ENCODE measurements at regions not wholly inside any gene's neighbourhood (a gene's known extent, or its start where the extent isn't known, plus 50 kb on each side); places are given as distances from the start of the nearest gene placed in this dataset.

GRCh38 chr6:1464781-1465370, 75.5 kb downstream of the FOXF2 start:
- ChIA-PET CTCF (interaction anchor here (1.1 to 1.3 kb wide), 2 partner anchors 10 to 28 kb away, joined by 4 to 7 read pairs; no protein-coding TSS in a partner anchor), POLR2A (interaction anchor here (0.7 to 1.0 kb wide), 3 partner anchors 8 to 21 kb away, joined by 3 to 4 read pairs (median 3); no protein-coding TSS in a partner anchor)
- H3K9me3 Mint-ChIP-seq (ENCODE audit: unreplicated experiment), result no peaks in the 10 kb centered on the region
- intact Hi-C loops (cut with micrococcal nuclease), result no loop called here
- no peak for TF ChIP-seq CTCF (IDR thresholded peaks at IDR 0.05; ENCODE audit: unreplicated experiment)
- no peaks in the 10 kb centered on the region for H3K36me3 Mint-ChIP-seq (ENCODE audit: insufficient read depth, unreplicated experiment)
- no peak overlapping the region for H3K4me3 Mint-ChIP-seq (ENCODE audit: unreplicated experiment)
- no peak for DNase-seq (ENCODE audit: unreplicated experiment)
- BruUV-seq (replicated peaks), result no TSS peak
- no peaks in the 10 kb centered on the region for H3K27me3 Mint-ChIP-seq (ENCODE audit: insufficient read depth, unreplicated experiment)
- peaks cover 7% of the 10 kb centered on the region for H3K4me1 Mint-ChIP-seq (ENCODE audit: insufficient read depth, unreplicated experiment)
- H3K27ac Mint-ChIP-seq (ENCODE audit: low read depth, unreplicated experiment), result no peak overlapping the region

GRCh38 chr6:1468126-1468525, 78.8 kb downstream of the FOXF2 start:
- no peak for DNase-seq (ENCODE audit: unreplicated experiment)
- no peak overlapping the region for H3K4me3 Mint-ChIP-seq (ENCODE audit: unreplicated experiment)
- no peak for TF ChIP-seq CTCF (IDR thresholded peaks at IDR 0.05; ENCODE audit: unreplicated experiment)
- no peak overlapping the region for H3K27ac Mint-ChIP-seq (ENCODE audit: low read depth, unreplicated experiment)
- POLR2A ChIA-PET, result no interaction called here
- H3K36me3 Mint-ChIP-seq (ENCODE audit: insufficient read depth, unreplicated experiment), result no peaks in the 10 kb centered on the region
- no peaks in the 10 kb centered on the region for H3K27me3 Mint-ChIP-seq (ENCODE audit: insufficient read depth, unreplicated experiment)
- BruUV-seq (replicated peaks), result no TSS peak
- H3K9me3 Mint-ChIP-seq (ENCODE audit: unreplicated experiment), result no peaks in the 10 kb centered on the region
- H3K4me1 Mint-ChIP-seq (ENCODE audit: insufficient read depth, unreplicated experiment), result peaks cover under 1% of the 10 kb centered on the region
- intact Hi-C loops (cut with micrococcal nuclease), result no loop called here
- CTCF ChIA-PET, result interaction anchor here (1.1 kb wide), 1 partner anchor 9 kb away, joined by 3 read pairs; no protein-coding TSS in a partner anchor

GRCh38 chr6:1470040-1470439, 80.7 kb downstream of the FOXF2 start:
- DNase-seq (ENCODE audit: unreplicated experiment), result no peak
- Mint-ChIP-seq H3K4me1 (ENCODE audit: insufficient read depth, unreplicated experiment) (peaks cover 11% of the 10 kb centered on the region), H3K4me3 (ENCODE audit: unreplicated experiment) (no peak overlapping the region), H3K36me3 (ENCODE audit: insufficient read depth, unreplicated experiment) (no peaks in the 10 kb centered on the region), H3K9me3 (ENCODE audit: unreplicated experiment) (no peaks in the 10 kb centered on the region), H3K27me3 (ENCODE audit: insufficient read depth, unreplicated experiment) (no peaks in the 10 kb centered on the region), H3K27ac (ENCODE audit: low read depth, unreplicated experiment) (no peak overlapping the region)
- POLR2A ChIA-PET, result interaction anchor here (0.7 to 1.8 kb wide), 3 partner anchors 11 to 997 kb away, joined by 3 to 7 read pairs (median 3); no protein-coding TSS in a partner anchor
- no TSS peak for BruUV-seq (replicated peaks)
- intact Hi-C loops (cut with micrococcal nuclease), result loop anchor here (10.0 kb wide), 1 partner anchor 85 kb away; no protein-coding TSS in a partner anchor
- CTCF ChIA-PET, result interaction anchor here (0.8 kb wide), 1 partner anchor 8 kb away, joined by 3 read pairs; no protein-coding TSS in a partner anchor
- no peak for TF ChIP-seq CTCF (IDR thresholded peaks at IDR 0.05; ENCODE audit: unreplicated experiment)

- Mint-ChIP-seq H3K36me3 (ENCODE audit: insufficient read depth, unreplicated experiment) (no peaks in the 10 kb centered on the region), H3K4me1 (ENCODE audit: insufficient read depth, unreplicated experiment) (peaks cover 18% of the 10 kb centered on the region), H3K9me3 (ENCODE audit: unreplicated experiment) (no peaks in the 10 kb centered on the region), H3K27me3 (ENCODE audit: insufficient read depth, unreplicated experiment) (no peaks in the 10 kb centered on the region), H3K27ac (ENCODE audit: low read depth, unreplicated experiment) (no peak overlapping the region), H3K4me3 (ENCODE audit: unreplicated experiment) (no peak overlapping the region)
- intact Hi-C loops (cut with micrococcal nuclease), result loop anchor here (10.0 kb wide), 1 partner anchor 82 kb away; no protein-coding TSS in a partner anchor
- POLR2A ChIA-PET, result interaction anchor here (2.1 kb wide), 1 partner anchor 13 kb away, joined by 7 read pairs; no protein-coding TSS in a partner anchor
- no peak for DNase-seq (ENCODE audit: unreplicated experiment)
- CTCF ChIA-PET, result interaction anchor here (0.9 to 1.2 kb wide), 2 partner anchors 21 to 48 kb away, joined by 3 read pairs; no protein-coding TSS in a partner anchor
- no TSS peak for BruUV-seq (replicated peaks)
- TF ChIP-seq CTCF (IDR thresholded peaks at IDR 0.05; ENCODE audit: unreplicated experiment), result no peak
These were observed 83.3 kb downstream of the FOXF2 start for GRCh38 chr6:1472643-1473042.
